ENCODE measurements at regions not wholly inside any gene's neighbourhood (a gene's known extent, or its start where the extent isn't known, plus 50 kb on each side); places are given as distances from the start of the nearest gene placed in this dataset.
"Not testable (repeated sequence)": the region's sequence is repeated elsewhere in the genome, so short reads cannot be mapped to it uniquely, and the experiment has no call there.

DNA sequence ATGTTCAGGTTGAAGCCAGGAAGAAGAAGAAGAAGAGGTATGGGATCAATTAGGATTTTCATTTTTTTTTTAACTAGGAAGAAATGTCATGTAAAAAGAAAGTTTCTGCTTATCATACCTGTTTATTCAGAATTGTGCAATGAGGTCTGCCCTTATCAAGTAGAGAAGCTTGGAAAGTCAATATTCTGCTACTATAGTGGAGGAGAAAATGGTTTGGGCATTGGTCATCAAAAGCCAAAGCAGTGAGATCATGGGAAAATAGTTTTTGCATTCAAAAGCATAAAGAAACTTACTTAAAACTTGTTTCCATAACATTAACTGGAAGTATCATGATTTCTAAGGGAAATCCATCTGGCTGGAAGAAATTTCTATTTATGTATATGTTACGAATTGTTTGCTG, 1239.2 kb downstream of the NSUN3 start:
- DNase-seq: no peak

GRCh38 chr3:95310560-95310959, 1247.7 kb downstream of the NSUN3 start:
- DNase-seq: no peak

DNA sequence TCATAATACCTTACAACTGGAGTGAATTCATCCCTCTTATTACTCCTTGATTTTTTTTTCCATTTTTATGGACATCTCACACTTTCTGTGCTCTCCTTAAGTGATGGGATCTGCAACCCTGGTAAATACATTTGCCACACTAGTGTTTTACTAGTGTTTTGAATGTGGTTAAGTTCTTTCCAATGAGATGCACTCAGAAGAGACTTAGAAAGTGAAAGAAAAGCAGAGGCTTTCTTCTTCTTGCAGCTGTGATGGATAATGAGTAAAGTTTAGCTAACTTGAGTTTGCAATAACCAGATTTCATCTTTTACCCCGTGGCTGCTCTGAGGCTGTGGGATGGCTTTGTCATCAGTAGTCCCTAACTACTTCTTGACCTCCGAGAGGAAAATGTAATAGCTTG, 1248.4 kb downstream of the NSUN3 start:
- no peak for DNase-seq

DNA sequence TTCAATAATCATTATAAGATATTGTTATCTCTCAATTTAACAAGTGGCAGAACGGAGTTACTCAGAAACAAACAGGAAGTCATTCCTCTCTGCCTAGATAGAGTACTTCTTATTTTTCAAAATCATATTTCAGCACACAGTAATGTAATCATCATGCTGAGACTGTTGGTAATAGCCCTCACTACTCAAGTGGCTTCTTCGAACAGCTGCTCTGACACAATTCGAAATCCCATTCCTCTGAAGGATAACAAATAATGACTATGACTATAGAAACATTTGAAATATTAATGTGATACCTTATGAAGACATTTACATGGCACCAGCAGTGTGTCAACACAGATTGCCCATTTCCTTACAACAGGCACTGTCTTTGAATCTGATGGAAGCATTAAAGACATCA, 1249.8 kb downstream of the NSUN3 start:
- no peak for DNase-seq

DNA sequence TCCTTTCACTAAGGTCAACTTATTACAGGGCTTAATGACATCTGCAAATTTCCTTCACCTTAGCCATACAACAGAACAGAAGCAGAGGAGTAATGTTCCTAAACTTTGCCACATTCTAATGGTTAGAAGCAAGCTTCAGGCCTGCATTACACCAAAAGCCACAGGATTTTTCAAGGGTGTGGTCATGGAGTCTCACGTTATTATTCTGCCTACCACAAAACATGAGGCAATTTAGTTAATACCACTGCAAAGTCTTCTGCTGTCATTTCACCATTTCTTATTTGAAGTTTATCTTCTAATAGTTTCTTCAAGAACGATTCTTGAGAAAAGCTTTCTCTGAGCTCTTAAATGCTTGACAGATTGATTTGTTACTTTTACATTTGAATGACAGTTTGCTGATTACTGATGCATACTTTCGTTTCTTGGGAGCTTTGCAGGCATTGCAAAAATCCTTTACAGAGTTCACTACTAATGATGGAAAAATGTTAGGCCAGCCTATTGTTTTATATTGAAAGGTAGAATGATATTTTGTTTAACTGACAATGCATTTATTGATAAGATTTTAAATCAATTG, 1257.1 kb downstream of the NSUN3 start:
- no peak for DNase-seq

DNA sequence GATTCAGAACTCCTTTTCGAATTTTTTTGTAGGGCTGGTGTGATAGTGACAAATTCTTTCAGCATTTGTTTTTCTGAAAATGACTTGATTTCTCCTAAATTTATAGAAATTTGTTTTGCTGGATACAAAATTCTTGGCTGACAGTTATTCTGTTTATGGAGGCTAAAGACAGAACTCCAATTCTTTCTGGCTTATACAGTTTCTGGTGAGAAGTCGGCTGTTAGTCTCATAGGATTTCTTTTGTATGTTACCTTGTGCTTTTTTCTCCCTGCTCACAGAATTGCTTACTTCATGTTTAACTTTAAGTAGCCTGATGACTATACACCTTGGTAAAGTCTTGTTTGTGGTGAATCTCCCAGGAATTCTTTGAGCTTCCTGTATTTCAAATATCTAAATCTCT, 1264.6 kb downstream of the NSUN3 start:
- DNase-seq: no peak

DNA sequence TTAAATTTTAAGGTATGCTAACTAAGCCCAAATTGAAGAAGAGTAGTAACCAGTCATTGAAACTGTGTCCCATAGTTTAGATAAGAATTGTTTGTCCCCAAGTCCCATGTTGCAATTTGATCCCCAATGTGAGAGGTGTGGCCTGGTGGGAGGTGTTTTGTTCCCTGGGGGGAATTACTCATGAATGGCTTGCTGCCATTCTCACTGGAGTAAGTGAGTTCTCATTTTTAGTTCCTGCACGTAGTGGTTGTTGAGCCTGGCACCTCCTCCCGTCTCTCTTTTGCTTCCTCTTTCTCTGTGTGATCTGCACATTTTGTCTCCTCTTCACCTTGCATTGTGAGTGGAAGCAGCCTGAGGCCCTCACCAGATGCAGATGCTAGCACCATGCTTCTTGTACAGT, 1271.0 kb downstream of the NSUN3 start:
- no peak for DNase-seq

- DNase-seq: no peak
These were observed 1271.6 kb downstream of the NSUN3 start for GRCh38 chr3:95334461-95334860.

- DNase-seq: no peak
These were observed 1272.7 kb downstream of the NSUN3 start for GRCh38 chr3:95335517-95335916.

- DNase-seq: no peak
These were observed 1275.6 kb downstream of the NSUN3 start for GRCh38 chr3:95338446-95338845.

DNA sequence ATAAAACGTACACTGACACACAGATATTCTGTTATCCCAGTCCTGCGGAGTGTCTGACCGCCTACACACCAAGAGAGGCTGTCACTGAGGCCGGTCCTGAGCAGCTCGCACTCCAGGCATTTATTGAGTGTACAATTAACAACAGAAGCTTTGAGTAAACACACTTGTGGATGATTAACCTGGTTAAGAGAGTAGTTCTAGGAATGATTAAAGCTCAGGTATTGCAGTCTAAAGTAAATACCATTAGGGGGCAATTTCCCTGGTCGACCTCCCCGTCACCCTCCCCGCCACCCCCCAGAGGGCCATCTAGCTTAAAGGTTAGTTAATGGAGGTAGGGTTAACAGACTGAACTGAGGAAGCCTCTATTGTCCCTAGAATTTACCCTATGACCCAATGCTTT, 1278.5 kb downstream of the NSUN3 start:
- DNase-seq: no peak

DNA sequence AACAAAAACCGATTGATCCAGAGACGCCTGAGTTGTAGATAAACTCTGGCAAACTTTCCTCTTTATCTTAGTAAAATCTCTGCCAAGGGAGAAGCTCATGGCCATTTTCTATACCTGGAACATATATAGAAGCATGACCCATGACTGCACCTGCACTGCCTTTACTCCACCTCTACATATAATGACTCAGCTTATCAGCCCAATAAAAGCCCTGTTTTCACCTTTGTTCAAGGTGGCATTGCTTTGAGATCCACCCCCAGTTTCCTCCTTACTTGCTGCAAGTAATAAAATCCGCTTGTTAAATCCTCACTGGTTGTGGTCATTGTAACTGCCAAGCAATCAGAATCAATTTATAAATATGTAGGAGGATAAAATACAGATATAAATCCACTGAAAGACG, 1280.4 kb downstream of the NSUN3 start:
- no peak for DNase-seq

GRCh38 chr3:95343767-95344166, 1280.9 kb downstream of the NSUN3 start:
- no peak for DNase-seq

DNA sequence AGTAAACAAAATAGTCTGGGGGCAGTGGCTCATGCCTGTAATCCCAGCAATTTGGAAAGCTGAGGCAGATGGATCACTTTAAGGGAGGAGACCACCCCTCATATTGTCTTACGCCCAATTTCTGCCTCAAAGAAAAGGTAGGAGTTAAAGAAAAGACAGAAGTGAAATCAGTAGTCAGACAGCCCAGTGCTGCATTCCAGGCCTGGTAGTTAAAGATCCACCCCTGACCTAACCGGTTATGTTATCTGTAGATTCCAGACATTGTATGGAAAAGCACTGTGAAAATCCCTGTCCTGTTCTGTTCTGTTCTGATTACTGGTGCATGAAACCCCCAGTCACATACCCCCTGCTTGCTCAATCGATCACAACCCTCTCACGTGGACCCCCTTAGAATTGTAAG, 1285.1 kb downstream of the NSUN3 start:
- not testable (repeated sequence) for DNase-seq

GRCh38 chr3:95348879-95349278, 1286.0 kb downstream of the NSUN3 start:
- DNase-seq: no peak

DNA sequence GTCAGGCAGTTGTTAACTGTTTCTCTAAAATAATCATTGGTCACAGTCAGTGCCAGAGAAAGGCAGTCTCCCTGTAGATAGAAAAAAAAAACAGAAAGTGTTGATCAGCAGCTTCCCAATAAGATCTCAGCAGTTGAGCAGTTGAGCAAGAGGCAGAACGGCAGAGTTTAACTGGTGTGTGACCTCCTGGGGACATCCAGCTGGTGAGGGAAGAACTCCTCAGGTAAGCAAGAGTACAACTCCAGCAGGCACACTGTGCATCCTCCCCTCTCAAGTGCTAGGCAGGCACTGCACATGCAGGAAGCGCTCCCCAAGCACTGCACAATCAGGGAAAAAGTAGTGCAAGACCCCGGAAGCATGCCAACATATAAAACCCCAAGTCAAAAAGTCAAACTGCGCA, 1287.2 kb downstream of the NSUN3 start:
- DNase-seq: no peak

GRCh38 chr3:95351158-95351557, 1288.3 kb downstream of the NSUN3 start:
- no peak for DNase-seq

DNA sequence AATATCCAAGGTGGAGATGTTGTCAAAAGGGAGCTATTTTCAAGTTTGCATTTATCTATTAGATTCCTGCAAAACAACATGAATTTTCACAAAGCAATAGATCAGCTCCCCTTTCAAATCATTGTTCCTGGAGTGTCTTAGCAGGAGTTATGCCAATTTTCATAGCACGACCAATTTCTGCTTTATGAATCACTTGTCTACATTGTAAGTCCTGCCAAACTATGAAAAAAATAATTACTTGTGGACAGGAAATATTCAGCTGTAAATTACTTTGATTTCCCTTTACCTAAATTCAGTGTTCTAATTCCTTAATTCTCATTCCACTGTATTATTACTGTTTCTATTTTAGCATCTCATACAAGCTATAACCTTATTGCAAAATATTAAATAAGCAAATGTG, 1289.6 kb downstream of the NSUN3 start:
- DNase-seq: no peak

GRCh38 chr3:95354489-95354888, 1291.6 kb downstream of the NSUN3 start:
- DNase-seq: no peak

DNA sequence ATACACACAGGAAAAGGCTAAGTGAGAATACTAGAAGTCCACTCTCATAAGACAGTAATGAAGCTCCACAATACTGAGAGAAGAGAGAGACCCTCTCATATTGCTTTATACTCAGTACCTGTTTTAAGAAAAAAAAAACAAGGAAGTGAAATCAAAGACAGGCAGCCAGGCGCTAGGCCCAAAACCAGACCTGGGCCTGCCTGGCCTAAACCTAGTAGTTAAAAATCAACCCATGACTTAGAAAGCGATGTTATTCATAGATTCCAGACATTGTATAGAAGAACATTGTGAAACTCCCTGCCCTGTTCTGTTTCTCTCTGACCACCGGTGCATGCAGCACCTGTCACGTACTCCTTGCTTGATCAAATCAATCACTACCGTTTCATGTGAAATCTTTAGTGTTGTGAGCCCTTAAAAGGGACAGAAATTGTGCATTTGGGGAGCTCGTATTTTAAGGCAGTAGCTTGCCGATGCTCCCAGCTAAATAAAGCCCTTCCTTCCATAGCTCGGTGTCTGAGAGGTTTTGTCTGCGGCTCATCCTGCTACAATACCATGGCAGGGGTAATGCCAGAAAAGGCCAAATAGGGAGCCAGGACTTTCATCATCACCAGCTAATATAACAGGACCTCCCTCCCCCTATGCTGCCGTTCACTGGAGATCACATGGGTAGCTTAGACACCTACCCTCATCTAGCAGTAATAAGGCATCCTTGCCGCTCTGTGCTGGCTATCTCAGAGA, 1294.1 kb downstream of the NSUN3 start:
- DNase-seq: no peak

DNA sequence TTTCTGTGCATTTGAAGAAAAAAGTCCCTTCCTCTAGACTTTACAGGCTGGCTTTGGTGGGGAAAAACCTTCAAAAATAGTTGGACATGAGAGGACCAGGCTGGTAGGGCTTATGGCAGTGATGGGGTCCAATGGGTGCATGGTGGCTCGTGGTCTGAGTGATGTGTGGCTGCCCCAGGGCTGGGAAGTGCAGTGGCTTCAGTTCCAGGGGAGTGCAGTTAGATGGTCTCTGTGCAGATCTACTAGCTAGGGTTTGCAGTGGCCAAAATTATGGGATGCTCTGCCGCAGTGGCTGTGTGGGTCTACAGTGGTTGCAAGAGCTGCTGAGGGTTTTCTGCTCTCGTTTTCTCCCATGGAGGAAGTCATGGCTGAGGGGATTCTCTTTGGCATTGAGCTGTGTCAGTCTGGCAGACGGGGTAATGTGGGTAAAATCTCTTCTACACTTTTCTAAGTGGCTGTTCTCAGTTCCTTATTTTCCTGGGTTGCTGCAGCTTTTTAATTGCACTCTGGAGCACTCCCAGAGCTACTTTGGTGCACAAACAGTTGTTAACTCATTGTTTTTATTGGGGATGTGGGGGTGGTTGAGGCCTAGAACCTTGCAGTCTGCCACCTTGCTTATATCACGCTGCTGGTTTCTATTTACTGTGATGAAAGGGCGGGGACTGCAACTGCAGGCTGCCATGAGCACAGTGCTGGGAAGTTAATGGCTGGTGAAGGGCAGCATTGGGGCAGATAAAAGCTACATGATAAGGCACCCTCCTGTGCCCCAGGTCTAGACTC, 1324.6 kb downstream of the NSUN3 start:
- DNase-seq: no peak

GRCh38 chr3:95389725-95390313, 1327.0 kb downstream of the NSUN3 start:
- no peak for DNase-seq

GRCh38 chr3:95394286-95394685, 1331.4 kb downstream of the NSUN3 start:
- DNase-seq: no peak

- no peak for DNase-seq
These were observed 1336.7 kb downstream of the NSUN3 start for GRCh38 chr3:95399585-95399984.

All from NCI-H1694 treated with DMSO at 0.1 percent for 48 hours (cell line).